ENCODE measurements at regions not wholly inside any gene's neighbourhood (a gene's known extent, or its start where the extent isn't known, plus 50 kb on each side); places are given as distances from the start of the nearest gene placed in this dataset.

GRCh38 chr2:137813176-137813575, 151.1 kb upstream of the HNMT start:
- H4K20me1 ChIP-seq (ENCODE audit: insufficient read depth): no peaks in the 10 kb centered on the region
- H3K79me2 ChIP-seq (ENCODE audit: low read depth): no peaks in the 10 kb centered on the region
- no peak overlapping the region for H3K27ac ChIP-seq
- no peak for DNase-seq
- CTCF ChIA-PET: no interaction called here
- no peaks in the 10 kb centered on the region for H3F3A ChIP-seq (ENCODE audit: insufficient read depth, low read depth)
- no peak overlapping the region for H2AFZ ChIP-seq
- POLR2A ChIA-PET (ENCODE audit: unreplicated experiment): no interaction called here
- H3K4me2 ChIP-seq: no peak overlapping the region
- H3K4me1 ChIP-seq (replicated peaks; ENCODE audit: insufficient read depth): no peaks in the 10 kb centered on the region
- H3K9me2 ChIP-seq (ENCODE audit: insufficient read depth): no peaks in the 10 kb centered on the region
- intact Hi-C loops (cut with micrococcal nuclease; ENCODE audit: unreplicated experiment): no loop called here
- peaks cover 9% of the 10 kb centered on the region; the same call in 1 of the 2 replicates for H3K27me3 ChIP-seq (ENCODE audit: insufficient read depth, low read depth)
- H3K36me3 ChIP-seq (ENCODE audit: low read depth): no peaks in the 10 kb centered on the region
- H3K4me3 ChIP-seq: no peak overlapping the region
- TF ChIP-seq EZH2 (IDR thresholded peaks at IDR 0.05; ENCODE audit: low read depth) (no peak), CTCF (conservative IDR thresholded peaks at IDR 0.05) (no peak)
- no TSS peak for BruUV-seq (replicated peaks)
- H3K9me3 ChIP-seq (ENCODE audit: insufficient read depth, low read depth): no peaks in the 10 kb centered on the region

- intact Hi-C loops (cut with micrococcal nuclease; ENCODE audit: unreplicated experiment): no loop called here
- no TSS peak for BruUV-seq (replicated peaks)
- Histone ChIP-seq H3K27me3 (ENCODE audit: insufficient read depth, low read depth) (peaks cover 3% of the 10 kb centered on the region; the same call in 1 of the 2 replicates), H3F3A (ENCODE audit: insufficient read depth, low read depth) (no peaks in the 10 kb centered on the region), H3K4me3 (no peak overlapping the region), H3K4me1 (replicated peaks; ENCODE audit: insufficient read depth) (no peaks in the 10 kb centered on the region), H3K9me3 (ENCODE audit: insufficient read depth, low read depth) (no peaks in the 10 kb centered on the region), H2AFZ (no peak overlapping the region), H3K79me2 (ENCODE audit: low read depth) (no peaks in the 10 kb centered on the region), H4K20me1 (ENCODE audit: insufficient read depth) (no peaks in the 10 kb centered on the region; the same call in 1 of the 2 replicates), H3K27ac (no peak overlapping the region), H3K4me2 (no peak overlapping the region), H3K9me2 (ENCODE audit: insufficient read depth) (no peaks in the 10 kb centered on the region), H3K36me3 (ENCODE audit: low read depth) (no peaks in the 10 kb centered on the region)
- TF ChIP-seq CTCF (conservative IDR thresholded peaks at IDR 0.05): no peak
- TF ChIP-seq EZH2 (IDR thresholded peaks at IDR 0.05; ENCODE audit: low read depth): no peak
- no peak for DNase-seq
- ChIA-PET POLR2A (ENCODE audit: unreplicated experiment) (no interaction called here), CTCF (no interaction called here)
Measured at GRCh38 chr2:137817058-137817457, 147.2 kb upstream of the HNMT start.

DNA sequence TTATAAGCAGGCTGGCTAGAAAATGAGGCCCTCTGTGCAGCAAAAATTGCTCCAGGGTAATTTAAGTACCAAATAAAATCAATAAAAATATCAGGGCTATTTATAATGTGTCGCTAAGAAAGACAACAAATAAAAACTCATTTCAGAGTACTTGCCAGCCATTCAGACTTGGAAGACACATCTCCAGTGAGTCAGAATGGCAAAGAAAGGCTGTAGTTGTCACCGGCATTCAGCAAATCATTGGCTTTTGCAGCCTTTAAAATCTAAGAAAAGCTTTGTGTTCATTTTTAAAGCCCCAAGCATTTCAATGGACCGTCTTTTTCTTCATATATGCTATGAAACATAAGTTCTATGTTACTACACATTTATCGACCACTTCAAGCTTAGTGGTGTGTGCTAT, 141.1 kb upstream of the HNMT start:
- H3K9me2 ChIP-seq (ENCODE audit: insufficient read depth): no peaks in the 10 kb centered on the region
- no peak for DNase-seq
- TF ChIP-seq EZH2 (IDR thresholded peaks at IDR 0.05; ENCODE audit: low read depth) (no peak), CTCF (conservative IDR thresholded peaks at IDR 0.05) (no peak)
- no peaks in the 10 kb centered on the region; the same call in 1 of the 2 replicates for H4K20me1 ChIP-seq (ENCODE audit: insufficient read depth)
- POLR2A ChIA-PET (ENCODE audit: unreplicated experiment): no interaction called here
- H2AFZ ChIP-seq: no peak overlapping the region; the same call in 1 of the 2 replicates
- H3K27me3 ChIP-seq (ENCODE audit: insufficient read depth, low read depth): no peaks in the 10 kb centered on the region; the same call in 1 of the 2 replicates
- CTCF ChIA-PET: interaction anchor here (0.5 kb wide), 1 partner anchor 10 kb away, joined by 3 read pairs; no protein-coding TSS in a partner anchor
- H3K4me1 ChIP-seq (replicated peaks; ENCODE audit: insufficient read depth): no peaks in the 10 kb centered on the region
- no peak overlapping the region for H3K27ac ChIP-seq
- no peak overlapping the region for H3K4me2 ChIP-seq
- H3K79me2 ChIP-seq (ENCODE audit: low read depth): no peaks in the 10 kb centered on the region
- H3K9me3 ChIP-seq (ENCODE audit: insufficient read depth, low read depth): no peaks in the 10 kb centered on the region
- intact Hi-C loops (cut with micrococcal nuclease; ENCODE audit: unreplicated experiment): no loop called here
- no TSS peak for BruUV-seq (replicated peaks)
- H3K36me3 ChIP-seq (ENCODE audit: low read depth): no peaks in the 10 kb centered on the region
- H3F3A ChIP-seq (ENCODE audit: insufficient read depth, low read depth): no peaks in the 10 kb centered on the region
- no peak overlapping the region for H3K4me3 ChIP-seq
